ENCODE measurements at regions not wholly inside any gene's neighbourhood (a gene's known extent, or its start where the extent isn't known, plus 50 kb on each side); places are given as distances from the start of the nearest gene placed in this dataset.

GRCh38 chr9:2300325-2300724 is 285.2 kb downstream of the SMARCA2 start:
- Histone ChIP-seq H3K79me2 (ENCODE audit: insufficient read depth, low read length) (no peaks in the 10 kb centered on the region), H3K4me3 (replicated peaks in 1 of 3; ENCODE audit: insufficient read depth in 1 of 3, low read depth in 2 of 3, low read length in 3 of 3) (no peak overlapping the region), H3K4me1 (ENCODE audit: insufficient read depth, low read length) (no peaks in the 10 kb centered on the region), H4K20me1 (ENCODE audit: insufficient read depth, low read length) (no peaks in the 10 kb centered on the region), H3K36me3 (replicated peaks in 1 of 2; ENCODE audit: control insufficient read depth in 1 of 2, insufficient read depth in 2 of 2, low read length in 2 of 2) (no peaks in the 10 kb centered on the region), H3K9me3 (ENCODE audit: low read length) (no peaks in the 10 kb centered on the region; the same call in 1 of the 2 replicates), H3K9ac (ENCODE audit: insufficient read depth, low read depth, low read length) (no peak overlapping the region), H3K27ac (ENCODE audit: extremely low read length, insufficient read depth, low read length) (no peak overlapping the region), H3K27me3 (ENCODE audit: control insufficient read depth in 1 of 2, insufficient read depth in 2 of 2, low read length in 2 of 2) (no peaks in the 10 kb centered on the region), H3K4me2 (ENCODE audit: low read depth, low read length) (no peak overlapping the region), H2AFZ (ENCODE audit: low read length) (no peak overlapping the region)
- in situ Hi-C loops (cut with HindIII; ENCODE audit: extremely low pct_ligation_motif_present, low pct_unique_long_range_greater_than_20kb) = no loop called here
- intact Hi-C loops (cut with micrococcal nuclease; ENCODE audit: unreplicated experiment) = no loop called here
- ATAC-seq = no peak
- FAIRE-seq = no peak
- BruUV-seq (replicated peaks) = no TSS peak
- ChIA-PET POLR2A (no interaction called here), CTCF (ENCODE audit: low intra/inter-chr PET ratio, low total read pairs) (no interaction called here)
- no peak for DNase-seq (ENCODE audit: low spot score)
- TF ChIP-seq NFE2L1 (CRISPR knock-in tag; IDR thresholded peaks at IDR 0.05; ENCODE audit: borderline replicate concordance) (no peak), POLR2AphosphoS5 (IDR thresholded peaks at IDR 0.05; ENCODE audit: low read depth, low read length) (no peak), NR2F1 (CRISPR knock-in tag; IDR thresholded peaks at IDR 0.05) (no peak), FIP1L1 (IDR thresholded peaks at IDR 0.05; ENCODE audit: borderline replicate concordance, insufficient read depth, low read depth, low read length) (no peak), FOSL1 (CRISPR knock-in tag; IDR thresholded peaks at IDR 0.05; ENCODE audit: borderline replicate concordance) (no peak)
- TF ChIP-seq, protein P1, sequence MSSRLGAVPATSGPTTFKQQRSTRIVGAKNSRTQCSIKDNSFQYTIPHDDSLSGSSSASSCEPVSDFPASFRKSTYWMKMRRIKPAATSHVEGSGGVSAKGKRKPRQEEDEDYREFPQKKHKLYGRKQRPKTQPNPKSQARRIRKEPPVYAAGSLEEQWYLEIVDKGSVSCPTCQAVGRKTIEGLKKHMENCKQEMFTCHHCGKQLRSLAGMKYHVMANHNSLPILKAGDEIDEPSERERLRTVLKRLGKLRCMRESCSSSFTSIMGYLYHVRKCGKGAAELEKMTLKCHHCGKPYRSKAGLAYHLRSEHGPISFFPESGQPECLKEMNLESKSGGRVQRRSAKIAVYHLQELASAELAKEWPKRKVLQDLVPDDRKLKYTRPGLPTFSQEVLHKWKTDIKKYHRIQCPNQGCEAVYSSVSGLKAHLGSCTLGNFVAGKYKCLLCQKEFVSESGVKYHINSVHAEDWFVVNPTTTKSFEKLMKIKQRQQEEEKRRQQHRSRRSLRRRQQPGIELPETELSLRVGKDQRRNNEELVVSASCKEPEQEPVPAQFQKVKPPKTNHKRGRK (CRISPR knock-in tag; IDR thresholded peaks at IDR 0.05) = no peak

GRCh38 chr9:2302606-2303005 is 287.5 kb downstream of the SMARCA2 start:
- ATAC-seq (no peak), DNase-seq (ENCODE audit: low spot score) (no peak), FAIRE-seq (no peak)
- H3K27ac ChIP-seq (ENCODE audit: extremely low read length, insufficient read depth, low read length) = no peak overlapping the region
- ChIA-PET POLR2A (no interaction called here), CTCF (ENCODE audit: low intra/inter-chr PET ratio, low total read pairs) (no interaction called here)
- no peaks in the 10 kb centered on the region; the same call in 1 of the 2 replicates for H3K9me3 ChIP-seq (ENCODE audit: low read length)
- no peaks in the 10 kb centered on the region for H4K20me1 ChIP-seq (ENCODE audit: insufficient read depth, low read length)
- no peaks in the 10 kb centered on the region for H3K79me2 ChIP-seq (ENCODE audit: insufficient read depth, low read length)
- no peak overlapping the region for H2AFZ ChIP-seq (ENCODE audit: low read length)
- H3K27me3 ChIP-seq (ENCODE audit: control insufficient read depth in 1 of 2, insufficient read depth in 2 of 2, low read length in 2 of 2) = no peaks in the 10 kb centered on the region
- WGBS (ENCODE audit: low lambda C conversion rate) = 4% methylated on average over 2 of the region's 2 CpGs
- TF ChIP-seq PHB2 (IDR thresholded peaks at IDR 0.05; ENCODE audit: partially characterized antibody) = no peak
- no peak for TF ChIP-seq EP300 (IDR thresholded peaks at IDR 0.05; ENCODE audit: low read depth in 2 of 2, low read length in 2 of 2)
- no peak for TF ChIP-seq EP300 (CRISPR knock-in tag; IDR thresholded peaks at IDR 0.05; ENCODE audit: borderline replicate concordance)
- TF ChIP-seq TFDP1 (CRISPR knock-in tag; IDR thresholded peaks at IDR 0.05; ENCODE audit: borderline replicate concordance) = no peak
- TF ChIP-seq ZNF597 (CRISPR knock-in tag; IDR thresholded peaks at IDR 0.05) = no peak
- TF ChIP-seq STAG1 (CRISPR knock-in tag; IDR thresholded peaks at IDR 0.05) = no peak
- TF ChIP-seq ZNF264 (CRISPR knock-in tag; IDR thresholded peaks at IDR 0.05) = no peak
- no peak for TF ChIP-seq NFIB (CRISPR knock-in tag; IDR thresholded peaks at IDR 0.05; ENCODE audit: borderline replicate concordance)
- H3K4me1 ChIP-seq (ENCODE audit: insufficient read depth, low read length) = no peaks in the 10 kb centered on the region
- no peaks in the 10 kb centered on the region for H3K36me3 ChIP-seq (replicated peaks in 1 of 2; ENCODE audit: control insufficient read depth in 1 of 2, insufficient read depth in 2 of 2, low read length in 2 of 2)
- no TSS peak for BruUV-seq (replicated peaks)
- no peak overlapping the region for H3K4me3 ChIP-seq (replicated peaks in 1 of 3; ENCODE audit: insufficient read depth in 1 of 3, low read depth in 2 of 3, low read length in 3 of 3)
- in situ Hi-C loops (cut with HindIII; ENCODE audit: extremely low pct_ligation_motif_present, low pct_unique_long_range_greater_than_20kb) = no loop called here
- intact Hi-C loops (cut with micrococcal nuclease; ENCODE audit: unreplicated experiment) = no loop called here
- no peak overlapping the region for H3K9ac ChIP-seq (ENCODE audit: insufficient read depth, low read depth, low read length)
- H3K4me2 ChIP-seq (ENCODE audit: low read depth, low read length) = no peak overlapping the region

Data from HepG2 (cell line).